ENCODE measurements at regions not wholly inside any gene's neighbourhood (a gene's known extent, or its start where the extent isn't known, plus 50 kb on each side); places are given as distances from the start of the nearest gene placed in this dataset.

GRCh38 chr1:234970731-234971476, 157.7 kb downstream of the TOMM20 start (continued):
- TF ChIP-seq ZNF639 (CRISPR knock-in tag; conservative IDR thresholded peaks at IDR 0.05 in 1 of 2, IDR thresholded peaks at IDR 0.05 in 1 of 2): peak in 1 of 2 experiments; percentile 23; a peak in 1 of 4 replicates
- no peak for TF ChIP-seq KAT7 (CRISPR knock-in tag; IDR thresholded peaks at IDR 0.05; ENCODE audit: borderline replicate concordance)
- no peak for TF ChIP-seq ILF3 (IDR thresholded peaks at IDR 0.05; ENCODE audit: borderline replicate concordance)
- TF ChIP-seq OTX1 (CRISPR knock-in tag; IDR thresholded peaks at IDR 0.05): no peak
- TF ChIP-seq ZBTB11 (CRISPR knock-in tag; IDR thresholded peaks at IDR 0.05): 0 out of 6 replicates have a peak, but pooled peaks of 1 of the 3 experiments have one; percentile 22
- no peak for TF ChIP-seq IFI16 (CRISPR knock-in tag; IDR thresholded peaks at IDR 0.05)
- no peak for TF ChIP-seq TAF1 (IDR thresholded peaks at IDR 0.05; ENCODE audit: control insufficient read depth, extremely low read depth, insufficient read depth, low read length, severe bottlenecking)
- TF ChIP-seq NR4A1 (CRISPR knock-in tag; IDR thresholded peaks at IDR 0.05): no peak
- TF ChIP-seq NR4A1 (tag; IDR thresholded peaks at IDR 0.05): no peak
- no peak for TF ChIP-seq PCBP2 (IDR thresholded peaks at IDR 0.05; ENCODE audit: low read depth, low read length, poor library complexity, severe bottlenecking)
- no peak for TF ChIP-seq YY1 (IDR thresholded peaks at IDR 0.05; ENCODE audit: borderline replicate concordance in 1 of 3, control insufficient read depth in 1 of 3, extremely low read depth in 1 of 3, insufficient read depth in 3 of 3, insufficient read length in 1 of 3, insufficient replicate concordance in 2 of 3, low read depth in 1 of 3, low read length in 2 of 3)
- TF ChIP-seq POLR2G (IDR thresholded peaks at IDR 0.05; ENCODE audit: low read depth, low read length): no peak
- no peak for TF ChIP-seq GTF2A2 (tag; IDR thresholded peaks at IDR 0.05)
- TF ChIP-seq RFX7 (CRISPR knock-in tag; IDR thresholded peaks at IDR 0.05): no peak
- no peak for TF ChIP-seq NONO (IDR thresholded peaks at IDR 0.05; ENCODE audit: low read depth in 2 of 2, low read length in 1 of 2)
- no peak for TF ChIP-seq CBX1 (IDR thresholded peaks at IDR 0.05; ENCODE audit: low read depth)
- 0 out of 4 replicates have a peak, but pooled peaks of 1 of the 2 experiments have one; percentile 36 for TF ChIP-seq TEAD1 (CRISPR knock-in tag; IDR thresholded peaks at IDR 0.05)
- no peak for TF ChIP-seq ETV6 (IDR thresholded peaks at IDR 0.05; ENCODE audit: borderline replicate concordance in 1 of 2, low read depth in 2 of 2, low read length in 1 of 2)
- TF ChIP-seq ETV6 (CRISPR knock-in tag; IDR thresholded peaks at IDR 0.05; ENCODE audit: borderline replicate concordance): no peak

Data from K562 (cell line).